OCI-LY1 (cell line): ENCODE measurements at regions not wholly inside any gene's neighbourhood (a gene's known extent, or its start where the extent isn't known, plus 50 kb on each side); places are given as distances from the start of the nearest gene placed in this dataset.

Experiments used
- CTCF ChIP-seq: fragments of 200-600 bp; sonication (generic), shearing (Covaris generic); IDR thresholded peaks from 2 replicates; pipeline ENCODE4 v1.5.1; 2017; ENCODE audit warnings: mild to moderate bottlenecking, antibody characterized with exemption, low read length, moderate library complexity, mixed read lengths
- EZH2 ChIP-seq: fragments of 200-600 bp; sonication (generic), shearing (Covaris generic); IDR thresholded peaks from 2 replicates; pipeline ENCODE4 v1.8.0; 2017; ENCODE audit warnings: borderline replicate concordance, mixed run types, mild to moderate bottlenecking, antibody characterized with exemption, low read length, moderate library complexity, mixed read lengths

- TF ChIP-seq CTCF (no peak), EZH2 (no peak)
These were observed 556.3 kb upstream of the ANO5 start for GRCh38 chr11:21636561-21636960.
